ENCODE measurements at regions not wholly inside any gene's neighbourhood (a gene's known extent, or its start where the extent isn't known, plus 50 kb on each side); places are given as distances from the start of the nearest gene placed in this dataset.
"Not testable (repeated sequence)": the region's sequence is repeated elsewhere in the genome, so short reads cannot be mapped to it uniquely, and the experiment has no call there.

- Mint-ChIP-seq H3K27ac (no peak overlapping the region), H3K4me1 (no peaks in the 10 kb centered on the region), H3K27me3 (ENCODE audit: low read depth in 3 of 3) (peaks cover 2 to 10% (median 2%) of the 10 kb centered on the region in 3 donors), H3K4me3 (no peak overlapping the region), H3K9me3 (peaks cover 0 to 2% (median 0%) of the 10 kb centered on the region in 6 donors), H3K36me3 (no peaks in the 10 kb centered on the region)
- DNase-seq: no peak
Measured at GRCh38 chr3:10716964-10717363, 99.1 kb upstream of the SLC6A11 start.

GRCh38 chr3:10717756-10718155 lies 98.3 kb upstream of the SLC6A11 start:
- no peak for DNase-seq
- Mint-ChIP-seq H3K27me3 (ENCODE audit: low read depth in 3 of 3) (peaks cover 2 to 5% (median 2%) of the 10 kb centered on the region in 3 donors), H3K4me3 (no peak overlapping the region), H3K9me3 (peaks cover 0 to 2% (median 0%) of the 10 kb centered on the region in 6 donors), H3K36me3 (no peaks in the 10 kb centered on the region), H3K27ac (no peak overlapping the region), H3K4me1 (no peaks in the 10 kb centered on the region)

- no peaks in the 10 kb centered on the region for H3K36me3 Mint-ChIP-seq
- no peak overlapping the region for H3K27ac Mint-ChIP-seq
- no peak for DNase-seq
- no peak overlapping the region for H3K4me3 Mint-ChIP-seq
- no peaks in the 10 kb centered on the region for H3K4me1 Mint-ChIP-seq
- peaks cover 0 to 1% (median 0%) of the 10 kb centered on the region in 6 donors for H3K9me3 Mint-ChIP-seq
- peaks cover 0 to 2% (median 2%) of the 10 kb centered on the region in 3 donors for H3K27me3 Mint-ChIP-seq (ENCODE audit: low read depth in 3 of 3)
Measured at GRCh38 chr3:10721101-10721500, 94.9 kb upstream of the SLC6A11 start.

- DNase-seq: no peak
- no peaks in the 10 kb centered on the region for H3K4me1 Mint-ChIP-seq
- H3K9me3 Mint-ChIP-seq: no peaks in the 10 kb centered on the region
- no peaks in the 10 kb centered on the region for H3K36me3 Mint-ChIP-seq
- H3K27ac Mint-ChIP-seq: no peak overlapping the region
- peaks cover 0 to 2% (median 0%) of the 10 kb centered on the region in 3 donors for H3K27me3 Mint-ChIP-seq (ENCODE audit: low read depth in 3 of 3)
- no peak overlapping the region for H3K4me3 Mint-ChIP-seq
Measured at GRCh38 chr3:10722911-10723310, 93.1 kb upstream of the SLC6A11 start.

- Mint-ChIP-seq H3K27ac (no peak overlapping the region), H3K27me3 (ENCODE audit: low read depth in 3 of 3) (peaks cover 0 to 6% (median 0%) of the 10 kb centered on the region in 3 donors)
Measured at GRCh38 chr3:10723991-10724390, 92.0 kb upstream of the SLC6A11 start.

GRCh38 chr3:10725067-10725466 lies 91.0 kb upstream of the SLC6A11 start:
- Mint-ChIP-seq H3K4me1 (no peaks in the 10 kb centered on the region), H3K27ac (no peak overlapping the region), H3K4me3 (no peak overlapping the region), H3K27me3 (ENCODE audit: low read depth in 3 of 3) (peaks cover 0 to 14% (median 0%) of the 10 kb centered on the region in 3 donors), H3K36me3 (no peaks in the 10 kb centered on the region), H3K9me3 (no peaks in the 10 kb centered on the region)
- DNase-seq: no peak

More at GRCh38 chr3:10723991-10724390, 92.0 kb upstream of the SLC6A11 start:
- Mint-ChIP-seq H3K9me3 (no peaks in the 10 kb centered on the region), H3K4me3 (no peak overlapping the region), H3K36me3 (no peaks in the 10 kb centered on the region), H3K4me1 (no peaks in the 10 kb centered on the region)
- no peak for DNase-seq

- Mint-ChIP-seq H3K4me3 (no peak overlapping the region), H3K9me3 (no peaks in the 10 kb centered on the region), H3K4me1 (no peaks in the 10 kb centered on the region), H3K27ac (no peak overlapping the region), H3K27me3 (ENCODE audit: low read depth in 3 of 3) (peaks cover 0 to 14% (median 0%) of the 10 kb centered on the region in 3 donors), H3K36me3 (no peaks in the 10 kb centered on the region)
- DNase-seq: no peak
Measured at GRCh38 chr3:10725846-10726245, 90.2 kb upstream of the SLC6A11 start.

GRCh38 chr3:10726787-10727186 lies 89.2 kb upstream of the SLC6A11 start:
- Mint-ChIP-seq H3K36me3 (no peaks in the 10 kb centered on the region), H3K27me3 (ENCODE audit: low read depth in 3 of 3) (peaks cover 0 to 16% (median 2%) of the 10 kb centered on the region in 3 donors), H3K4me3 (no peak overlapping the region), H3K27ac (no peak overlapping the region), H3K4me1 (no peaks in the 10 kb centered on the region), H3K9me3 (peaks cover 0 to 8% (median under 1%) of the 10 kb centered on the region in 6 donors)
- no peak for DNase-seq

GRCh38 chr3:10729439-10729838 lies 86.6 kb upstream of the SLC6A11 start:
- H3K27ac Mint-ChIP-seq: no peak overlapping the region
- peaks cover 0 to 15% (median 7%) of the 10 kb centered on the region in 3 donors for H3K27me3 Mint-ChIP-seq (ENCODE audit: low read depth in 3 of 3)
- no peaks in the 10 kb centered on the region for H3K4me1 Mint-ChIP-seq
- H3K9me3 Mint-ChIP-seq: peaks cover 10 to 32% (median 20%) of the 10 kb centered on the region in 6 donors
- DNase-seq: no peak
- no peak overlapping the region for H3K4me3 Mint-ChIP-seq
- H3K36me3 Mint-ChIP-seq: no peaks in the 10 kb centered on the region

- Mint-ChIP-seq H3K27me3 (ENCODE audit: low read depth in 3 of 3) (peaks cover under 1 to 22% (median 8%) of the 10 kb centered on the region in 3 donors), H3K4me1 (no peaks in the 10 kb centered on the region), H3K36me3 (no peaks in the 10 kb centered on the region), H3K27ac (no peak overlapping the region), H3K9me3 (peaks cover 10 to 32% (median 21%) of the 10 kb centered on the region in 6 donors), H3K4me3 (no peak overlapping the region)
- DNase-seq: no peak
Measured at GRCh38 chr3:10732292-10732691, 83.7 kb upstream of the SLC6A11 start.

- Mint-ChIP-seq H3K27me3 (ENCODE audit: low read depth in 3 of 3) (peaks cover 4 to 24% (median 8%) of the 10 kb centered on the region in 3 donors), H3K36me3 (no peaks in the 10 kb centered on the region), H3K9me3 (peaks cover 11 to 32% (median 21%) of the 10 kb centered on the region in 6 donors), H3K4me1 (peaks cover 3% of the 10 kb centered on the region in 2 donors), H3K4me3 (no peak overlapping the region), H3K27ac (no peak overlapping the region)
- no peak for DNase-seq
Measured at GRCh38 chr3:10733297-10733696, 82.7 kb upstream of the SLC6A11 start.

- Mint-ChIP-seq H3K27me3 (ENCODE audit: low read depth in 3 of 3) (peaks cover 12 to 20% (median 18%) of the 10 kb centered on the region in 3 donors), H3K4me1 (peaks cover 13 to 14% of the 10 kb centered on the region in 2 donors), H3K9me3 (peaks cover 11 to 28% (median 19%) of the 10 kb centered on the region in 6 donors)
- not testable (repeated sequence) for H3K27ac Mint-ChIP-seq, H3K36me3 Mint-ChIP-seq, DNase-seq, H3K4me3 Mint-ChIP-seq
Measured at GRCh38 chr3:10736444-10736843, 79.6 kb upstream of the SLC6A11 start.

- Mint-ChIP-seq H3K4me3 (peak overlapping the region in 1 of 5 donors; percentile 67), H3K27ac (no peak overlapping the region), H3K4me1 (peaks cover 13 to 14% of the 10 kb centered on the region in 2 donors), H3K36me3 (no peaks in the 10 kb centered on the region), H3K27me3 (ENCODE audit: low read depth in 3 of 3) (peaks cover 12 to 22% (median 18%) of the 10 kb centered on the region in 3 donors), H3K9me3 (peaks cover 7 to 15% (median 8%) of the 10 kb centered on the region in 6 donors)
- no peak for DNase-seq
Measured at GRCh38 chr3:10737785-10738184, 78.2 kb upstream of the SLC6A11 start.

GRCh38 chr3:10738688-10739372 lies 77.2 kb upstream of the SLC6A11 start:
- peak; percentile 39 to 57 (median 48) for DNase-seq
- Mint-ChIP-seq H3K27ac (no peak overlapping the region), H3K4me3 (peak overlapping the region; percentile 9 to 67 (median 49)), H3K27me3 (ENCODE audit: low read depth in 3 of 3) (peaks cover 12 to 28% (median 14%) of the 10 kb centered on the region in 3 donors), H3K9me3 (peaks cover 0 to 6% (median under 1%) of the 10 kb centered on the region in 6 donors), H3K36me3 (no peaks in the 10 kb centered on the region), H3K4me1 (peaks cover 13 to 14% of the 10 kb centered on the region in 2 donors)
